H1 (cell line): ENCODE measurements at regions not wholly inside any gene's neighbourhood (a gene's known extent, or its start where the extent isn't known, plus 50 kb on each side); places are given as distances from the start of the nearest gene placed in this dataset.

ENCODE experiments used
- FOSL1 ChIP-seq: IDR thresholded peaks from 2 replicates; pipeline ENCODE4 v1.6.1; 2011; ENCODE audit warnings: mild to moderate bottlenecking, low read depth, low read length, moderate library complexity; ENCODE audit not compliant: insufficient read depth
- JUND ChIP-seq: IDR thresholded peaks from 2 replicates; pipeline ENCODE4 v1.6.1; 2011; ENCODE audit warnings: mild to moderate bottlenecking, improper control_type of control experiment, low read length
- SAP30 ChIP-seq: fragments of 300-600 bp; sonication (generic); IDR thresholded peaks from 2 replicates; pipeline ENCODE4 v1.7.1; 2012; ENCODE audit warnings: low read length, moderate library complexity, mild to moderate bottlenecking, inconsistent platforms; ENCODE audit not compliant: insufficient read depth, insufficient replicate concordance
- TAF7 ChIP-seq: optimal IDR thresholded peaks from 2 replicates; pipeline ENCODE3; 2011; ENCODE audit warnings: low read depth, mild to moderate bottlenecking, inconsistent platforms, low read length, moderate library complexity, borderline replicate concordance
- TBP ChIP-seq: IDR thresholded peaks from 2 replicates; pipeline ENCODE4 v1.6.1; 2011; ENCODE audit warnings: low read depth, low read length, improper control_type of control experiment
- TF ChIP-seq, protein P1 (sequence below): fragments of 300-600 bp; sonication (generic); IDR thresholded peaks from 2 replicates; pipeline ENCODE4 v1.7.1; 2012; ENCODE audit warnings: low read length, moderate library complexity, mild to moderate bottlenecking, inconsistent platforms; ENCODE audit not compliant: insufficient replicate concordance

DNA sequence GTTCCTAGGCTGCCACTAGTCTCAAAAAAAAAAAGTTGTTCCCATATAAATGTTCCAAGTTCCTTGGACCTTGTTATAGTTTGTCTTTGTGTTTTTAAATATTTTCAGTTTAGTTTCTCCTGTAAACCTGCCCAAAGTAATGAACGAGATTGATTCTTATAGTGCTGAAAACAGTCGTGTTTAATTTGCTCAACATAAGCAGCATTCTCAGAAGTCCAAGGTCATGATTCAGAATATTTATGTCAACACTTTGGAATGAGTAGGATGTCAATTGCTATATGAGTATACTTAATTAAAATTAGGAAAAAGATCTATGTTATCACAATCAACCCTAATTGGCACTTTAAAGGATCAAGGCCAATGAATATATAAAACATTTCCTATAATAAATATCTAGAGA, 510.9 kb downstream of the PPP4R3C start (continued):
- TF ChIP-seq, protein P1, sequence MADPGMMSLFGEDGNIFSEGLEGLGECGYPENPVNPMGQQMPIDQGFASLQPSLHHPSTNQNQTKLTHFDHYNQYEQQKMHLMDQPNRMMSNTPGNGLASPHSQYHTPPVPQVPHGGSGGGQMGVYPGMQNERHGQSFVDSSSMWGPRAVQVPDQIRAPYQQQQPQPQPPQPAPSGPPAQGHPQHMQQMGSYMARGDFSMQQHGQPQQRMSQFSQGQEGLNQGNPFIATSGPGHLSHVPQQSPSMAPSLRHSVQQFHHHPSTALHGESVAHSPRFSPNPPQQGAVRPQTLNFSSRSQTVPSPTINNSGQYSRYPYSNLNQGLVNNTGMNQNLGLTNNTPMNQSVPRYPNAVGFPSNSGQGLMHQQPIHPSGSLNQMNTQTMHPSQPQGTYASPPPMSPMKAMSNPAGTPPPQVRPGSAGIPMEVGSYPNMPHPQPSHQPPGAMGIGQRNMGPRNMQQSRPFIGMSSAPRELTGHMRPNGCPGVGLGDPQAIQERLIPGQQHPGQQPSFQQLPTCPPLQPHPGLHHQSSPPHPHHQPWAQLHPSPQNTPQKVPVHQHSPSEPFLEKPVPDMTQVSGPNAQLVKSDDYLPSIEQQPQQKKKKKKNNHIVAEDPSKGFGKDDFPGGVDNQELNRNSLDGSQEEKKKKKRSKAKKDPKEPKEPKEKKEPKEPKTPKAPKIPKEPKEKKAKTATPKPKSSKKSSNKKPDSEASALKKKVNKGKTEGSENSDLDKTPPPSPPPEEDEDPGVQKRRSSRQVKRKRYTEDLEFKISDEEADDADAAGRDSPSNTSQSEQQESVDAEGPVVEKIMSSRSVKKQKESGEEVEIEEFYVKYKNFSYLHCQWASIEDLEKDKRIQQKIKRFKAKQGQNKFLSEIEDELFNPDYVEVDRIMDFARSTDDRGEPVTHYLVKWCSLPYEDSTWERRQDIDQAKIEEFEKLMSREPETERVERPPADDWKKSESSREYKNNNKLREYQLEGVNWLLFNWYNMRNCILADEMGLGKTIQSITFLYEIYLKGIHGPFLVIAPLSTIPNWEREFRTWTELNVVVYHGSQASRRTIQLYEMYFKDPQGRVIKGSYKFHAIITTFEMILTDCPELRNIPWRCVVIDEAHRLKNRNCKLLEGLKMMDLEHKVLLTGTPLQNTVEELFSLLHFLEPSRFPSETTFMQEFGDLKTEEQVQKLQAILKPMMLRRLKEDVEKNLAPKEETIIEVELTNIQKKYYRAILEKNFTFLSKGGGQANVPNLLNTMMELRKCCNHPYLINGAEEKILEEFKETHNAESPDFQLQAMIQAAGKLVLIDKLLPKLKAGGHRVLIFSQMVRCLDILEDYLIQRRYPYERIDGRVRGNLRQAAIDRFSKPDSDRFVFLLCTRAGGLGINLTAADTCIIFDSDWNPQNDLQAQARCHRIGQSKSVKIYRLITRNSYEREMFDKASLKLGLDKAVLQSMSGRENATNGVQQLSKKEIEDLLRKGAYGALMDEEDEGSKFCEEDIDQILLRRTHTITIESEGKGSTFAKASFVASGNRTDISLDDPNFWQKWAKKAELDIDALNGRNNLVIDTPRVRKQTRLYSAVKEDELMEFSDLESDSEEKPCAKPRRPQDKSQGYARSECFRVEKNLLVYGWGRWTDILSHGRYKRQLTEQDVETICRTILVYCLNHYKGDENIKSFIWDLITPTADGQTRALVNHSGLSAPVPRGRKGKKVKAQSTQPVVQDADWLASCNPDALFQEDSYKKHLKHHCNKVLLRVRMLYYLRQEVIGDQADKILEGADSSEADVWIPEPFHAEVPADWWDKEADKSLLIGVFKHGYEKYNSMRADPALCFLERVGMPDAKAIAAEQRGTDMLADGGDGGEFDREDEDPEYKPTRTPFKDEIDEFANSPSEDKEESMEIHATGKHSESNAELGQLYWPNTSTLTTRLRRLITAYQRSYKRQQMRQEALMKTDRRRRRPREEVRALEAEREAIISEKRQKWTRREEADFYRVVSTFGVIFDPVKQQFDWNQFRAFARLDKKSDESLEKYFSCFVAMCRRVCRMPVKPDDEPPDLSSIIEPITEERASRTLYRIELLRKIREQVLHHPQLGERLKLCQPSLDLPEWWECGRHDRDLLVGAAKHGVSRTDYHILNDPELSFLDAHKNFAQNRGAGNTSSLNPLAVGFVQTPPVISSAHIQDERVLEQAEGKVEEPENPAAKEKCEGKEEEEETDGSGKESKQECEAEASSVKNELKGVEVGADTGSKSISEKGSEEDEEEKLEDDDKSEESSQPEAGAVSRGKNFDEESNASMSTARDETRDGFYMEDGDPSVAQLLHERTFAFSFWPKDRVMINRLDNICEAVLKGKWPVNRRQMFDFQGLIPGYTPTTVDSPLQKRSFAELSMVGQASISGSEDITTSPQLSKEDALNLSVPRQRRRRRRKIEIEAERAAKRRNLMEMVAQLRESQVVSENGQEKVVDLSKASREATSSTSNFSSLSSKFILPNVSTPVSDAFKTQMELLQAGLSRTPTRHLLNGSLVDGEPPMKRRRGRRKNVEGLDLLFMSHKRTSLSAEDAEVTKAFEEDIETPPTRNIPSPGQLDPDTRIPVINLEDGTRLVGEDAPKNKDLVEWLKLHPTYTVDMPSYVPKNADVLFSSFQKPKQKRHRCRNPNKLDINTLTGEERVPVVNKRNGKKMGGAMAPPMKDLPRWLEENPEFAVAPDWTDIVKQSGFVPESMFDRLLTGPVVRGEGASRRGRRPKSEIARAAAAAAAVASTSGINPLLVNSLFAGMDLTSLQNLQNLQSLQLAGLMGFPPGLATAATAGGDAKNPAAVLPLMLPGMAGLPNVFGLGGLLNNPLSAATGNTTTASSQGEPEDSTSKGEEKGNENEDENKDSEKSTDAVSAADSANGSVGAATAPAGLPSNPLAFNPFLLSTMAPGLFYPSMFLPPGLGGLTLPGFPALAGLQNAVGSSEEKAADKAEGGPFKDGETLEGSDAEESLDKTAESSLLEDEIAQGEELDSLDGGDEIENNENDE: no peak
- TF ChIP-seq TAF7 (no peak), JUND (no peak), SAP30 (no peak), TBP (no peak), FOSL1 (no peak)
